GM20431 (cell line): ENCODE measurements at regions not wholly inside any gene's neighbourhood (a gene's known extent, or its start where the extent isn't known, plus 50 kb on each side); places are given as distances from the start of the nearest gene placed in this dataset.

Source experiments
- in situ Hi-C: fragments of 300-500 bp; cut with MseI, MboI; formaldehyde crosslinking; loops from one replicate; pipeline ENCODE4 v1.15.0; 2020; ENCODE audit warnings: low sequenced_read_pairs; ENCODE audit not compliant: unreplicated experiment

GRCh38 chr2:129868151-129868550 lies 111.3 kb upstream of the RAB6C start:
- in situ Hi-C loops, result no loop called here

- in situ Hi-C loops, result no loop called here
Measured at GRCh38 chr2:129870685-129871241, 108.7 kb upstream of the RAB6C start.

- in situ Hi-C loops, result no loop called here
Measured at GRCh38 chr2:129872446-129872845, 107.0 kb upstream of the RAB6C start.

GRCh38 chr2:129876541-129876940 lies 102.9 kb upstream of the RAB6C start:
- in situ Hi-C loops, result no loop called here

GRCh38 chr2:129877289-129877741 lies 102.2 kb upstream of the RAB6C start:
- in situ Hi-C loops, result no loop called here

GRCh38 chr2:129877795-129878775 lies 101.4 kb upstream of the RAB6C start:
- in situ Hi-C loops, result no loop called here

- in situ Hi-C loops, result no loop called here
Measured at GRCh38 chr2:129879614-129880180, 99.8 kb upstream of the RAB6C start.

- in situ Hi-C loops, result no loop called here
Measured at GRCh38 chr2:129880309-129880708, 99.2 kb upstream of the RAB6C start.

GRCh38 chr2:129880971-129881370 lies 98.5 kb upstream of the RAB6C start:
- in situ Hi-C loops, result no loop called here

GRCh38 chr2:129881786-129882396 lies 97.6 kb upstream of the RAB6C start:
- in situ Hi-C loops, result no loop called here

- in situ Hi-C loops, result no loop called here
Measured at GRCh38 chr2:129882476-129882875, 97.0 kb upstream of the RAB6C start.

- in situ Hi-C loops, result no loop called here
Measured at GRCh38 chr2:129883121-129883520, 96.3 kb upstream of the RAB6C start.

- in situ Hi-C loops, result no loop called here
Measured at GRCh38 chr2:129884221-129884786, 95.2 kb upstream of the RAB6C start.

- in situ Hi-C loops, result no loop called here
Measured at GRCh38 chr2:129885735-129886134, 93.7 kb upstream of the RAB6C start.

- in situ Hi-C loops, result no loop called here
Measured at GRCh38 chr2:129887688-129888266, 91.7 kb upstream of the RAB6C start.

GRCh38 chr2:129888461-129888860 lies 91.0 kb upstream of the RAB6C start:
- in situ Hi-C loops, result no loop called here

GRCh38 chr2:129888896-129889295 lies 90.6 kb upstream of the RAB6C start:
- in situ Hi-C loops, result no loop called here

GRCh38 chr2:129891341-129892320 lies 87.8 kb upstream of the RAB6C start:
- in situ Hi-C loops, result no loop called here

- in situ Hi-C loops, result no loop called here
Measured at GRCh38 chr2:129892360-129892759, 87.1 kb upstream of the RAB6C start.
